Transverse colon (tissue), 4 donors: ENCODE measurements at regions not wholly inside any gene's neighbourhood (a gene's known extent, or its start where the extent isn't known, plus 50 kb on each side); places are given as distances from the start of the nearest gene placed in this dataset.
A peak's percentile ranks its signal among the peaks of the same experiment; 100 is the strongest.

ENCODE experiments used
- DNase-seq: peaks from one replicate; pipeline ENCODE4 v3.0.0-alpha.2; 2019
- H3K27ac ChIP-seq, 4 donors: fragments of 200-600 bp; sonication (generic); 2 replicates each; pipeline ENCODE4 v1.5.1; 2016 to 2018; ENCODE audit warnings: inconsistent platforms in 4 of 4
- H3K27me3 ChIP-seq: fragments of 200-600 bp; sonication (generic); 2 replicates; pipeline ENCODE4 v1.5.1; 2017; ENCODE audit warnings: inconsistent platforms
- H3K36me3 ChIP-seq, 4 donors: fragments of 200-600 bp; sonication (generic); 2 replicates each; pipeline ENCODE4 v1.5.1; 2017 to 2019; ENCODE audit warnings: inconsistent platforms in 4 of 4
- H3K4me1 ChIP-seq, 4 donors: fragments of 200-600 bp; sonication (generic); 2 replicates each; pipeline ENCODE4 v1.5.1; 2017 to 2020; ENCODE audit warnings: inconsistent platforms in 4 of 4
- H3K4me3 ChIP-seq, 4 donors: fragments of 200-600 bp; sonication (generic); 1 replicate in 1 of 4; 2 replicates in 3 of 4; pipeline versions ENCODE4 v1.5.1 to v1.6.1; 2017 to 2019; ENCODE audit warnings: inconsistent platforms in 4 of 4
- H3K9me3 ChIP-seq, 2 donors: fragments of 200-600 bp; sonication (generic); 2 replicates each; pipeline ENCODE4 v1.5.1; 2017 to 2019; ENCODE audit warnings: inconsistent platforms in 2 of 2
- EP300 ChIP-seq: sonication (generic); formaldehyde crosslinking; IDR thresholded peaks from one replicate; pipeline ENCODE4 v1.6.1; 2017; ENCODE audit warnings: antibody characterized with exemption, low read depth
- POLR2A ChIP-seq: fragments of 450-650 bp; IDR thresholded peaks from one replicate; pipeline ENCODE4 v1.6.1; 2016; ENCODE audit warnings: antibody characterized with exemption, mild to moderate bottlenecking, moderate library complexity
- POLR2AphosphoS5 ChIP-seq, 3 donors: sonication (generic); formaldehyde crosslinking; IDR thresholded peaks; one replicate each; pipeline ENCODE4 v1.6.1; 2016; ENCODE audit warnings: antibody characterized with exemption in 3 of 3
- whole genome bisulfite sequencing, 2 donors: methylation state at CpG; one replicate each; pipeline ENCODE4 v1.1.5; 2018; ENCODE audit warnings: low coverage in 1 of 2; 5-methylcytosine and 5-hydroxymethylcytosine counted together
- in situ Hi-C, 4 donors: fragments of 200-750 bp; cut with MboI; loops; one replicate each; pipeline versions ENCODE4 v1.15.0 to v1.15.1; 2017; ENCODE audit warnings: low sequenced_read_pairs in 3 of 4, low pct_ligation_motif_present in 1 of 4, low pct_unique_long_range_greater_than_20kb in 1 of 4
- intact Hi-C: fragments of 100-400 bp; cut with DNase I; formaldehyde crosslinking; loops from one replicate; pipeline ENCODE4 v1.15.1; 2023; ENCODE audit warnings: low total_unique reads
- TF ChIP-seq, protein P1 (sequence below), 5 experiments: fragments of 200-600 bp in 3 of 5; fragments of 450-650 bp in 2 of 5; sonication (generic) in 3 of 5; IDR thresholded peaks; 1 replicate in 2 of 5; 2 replicates in 3 of 5; pipeline ENCODE4 v1.5.1; 2016 to 2017; ENCODE audit warnings: antibody characterized with exemption in 5 of 5, inconsistent platforms in 3 of 5, mild to moderate bottlenecking in 2 of 5, moderate library complexity in 1 of 5

GRCh38 chr6:90835596-90836212, 248.8 kb upstream of the MAP3K7 start:
- intact Hi-C loops = no loop called here
- no peaks in the 10 kb centered on the region for H3K27me3 ChIP-seq
- WGBS, 2 donors = 53 to 61% methylated on average over 4 to 6 of the region's 6 CpGs
- H3K4me1 ChIP-seq = no peaks in the 10 kb centered on the region
- no peaks in the 10 kb centered on the region for H3K9me3 ChIP-seq
- TF ChIP-seq POLR2AphosphoS5 (IDR thresholded peaks at IDR 0.05) = no peak
- TF ChIP-seq, protein P1, sequence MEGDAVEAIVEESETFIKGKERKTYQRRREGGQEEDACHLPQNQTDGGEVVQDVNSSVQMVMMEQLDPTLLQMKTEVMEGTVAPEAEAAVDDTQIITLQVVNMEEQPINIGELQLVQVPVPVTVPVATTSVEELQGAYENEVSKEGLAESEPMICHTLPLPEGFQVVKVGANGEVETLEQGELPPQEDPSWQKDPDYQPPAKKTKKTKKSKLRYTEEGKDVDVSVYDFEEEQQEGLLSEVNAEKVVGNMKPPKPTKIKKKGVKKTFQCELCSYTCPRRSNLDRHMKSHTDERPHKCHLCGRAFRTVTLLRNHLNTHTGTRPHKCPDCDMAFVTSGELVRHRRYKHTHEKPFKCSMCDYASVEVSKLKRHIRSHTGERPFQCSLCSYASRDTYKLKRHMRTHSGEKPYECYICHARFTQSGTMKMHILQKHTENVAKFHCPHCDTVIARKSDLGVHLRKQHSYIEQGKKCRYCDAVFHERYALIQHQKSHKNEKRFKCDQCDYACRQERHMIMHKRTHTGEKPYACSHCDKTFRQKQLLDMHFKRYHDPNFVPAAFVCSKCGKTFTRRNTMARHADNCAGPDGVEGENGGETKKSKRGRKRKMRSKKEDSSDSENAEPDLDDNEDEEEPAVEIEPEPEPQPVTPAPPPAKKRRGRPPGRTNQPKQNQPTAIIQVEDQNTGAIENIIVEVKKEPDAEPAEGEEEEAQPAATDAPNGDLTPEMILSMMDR (IDR thresholded peaks at IDR 0.05) = no peak
- TF ChIP-seq POLR2A = no peak
- TF ChIP-seq EP300 = no peak
- in situ Hi-C loops = no loop called here
- peak; percentile 17 for DNase-seq
- no peak overlapping the region for H3K4me3 ChIP-seq
- H3K27ac ChIP-seq = no peak overlapping the region
- H3K36me3 ChIP-seq = no peaks in the 10 kb centered on the region

DNA sequence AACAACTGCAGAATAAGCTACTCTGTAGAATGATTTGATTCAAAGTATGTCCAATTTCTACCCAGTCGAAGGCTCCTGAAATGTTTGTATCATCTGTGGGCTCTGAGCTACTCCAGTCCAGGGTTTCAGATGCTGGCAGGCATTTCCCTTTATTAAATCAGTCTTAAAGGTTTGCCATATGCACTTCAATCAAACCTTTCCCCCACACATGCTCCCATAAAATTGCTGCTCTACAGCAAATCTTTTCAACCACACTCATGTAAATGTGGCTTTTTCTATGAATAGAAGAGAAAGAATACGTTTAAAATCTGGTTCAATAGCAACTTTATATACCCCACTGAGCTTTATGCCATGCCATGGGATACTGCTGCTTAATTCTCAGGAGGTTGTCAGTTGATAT, 242.4 kb upstream of the MAP3K7 start:
- Histone ChIP-seq H3K27me3 (no peaks in the 10 kb centered on the region), H3K9me3 (no peaks in the 10 kb centered on the region), H3K4me3 (no peak overlapping the region), H3K4me1 (no peaks in the 10 kb centered on the region), H3K27ac (no peak overlapping the region), H3K36me3 (no peaks in the 10 kb centered on the region)
- no peak for DNase-seq
- WGBS, 2 donors = 56 to 71% methylated on average over 1 to 2 of the region's 2 CpGs
- in situ Hi-C loops = no loop called here
- TF ChIP-seq POLR2A (no peak), POLR2AphosphoS5 (IDR thresholded peaks at IDR 0.05) (no peak), EP300 (no peak)
- TF ChIP-seq, protein P1 (IDR thresholded peaks at IDR 0.05) = no peak
- intact Hi-C loops = no loop called here

- no peaks in the 10 kb centered on the region for H3K4me1 ChIP-seq
- in situ Hi-C loops = no loop called here
- no peak overlapping the region for H3K27ac ChIP-seq
- intact Hi-C loops = no loop called here
- no peaks in the 10 kb centered on the region for H3K27me3 ChIP-seq
- no peaks in the 10 kb centered on the region for H3K9me3 ChIP-seq
- TF ChIP-seq EP300 (no peak), POLR2A (no peak), POLR2AphosphoS5 (IDR thresholded peaks at IDR 0.05) (no peak)
- TF ChIP-seq, protein P1 (IDR thresholded peaks at IDR 0.05) = no peak
- no peak overlapping the region for H3K4me3 ChIP-seq
- no peak for DNase-seq
- H3K36me3 ChIP-seq = no peaks in the 10 kb centered on the region
These were observed 233.6 kb upstream of the MAP3K7 start for GRCh38 chr6:90820436-90820835.

DNA sequence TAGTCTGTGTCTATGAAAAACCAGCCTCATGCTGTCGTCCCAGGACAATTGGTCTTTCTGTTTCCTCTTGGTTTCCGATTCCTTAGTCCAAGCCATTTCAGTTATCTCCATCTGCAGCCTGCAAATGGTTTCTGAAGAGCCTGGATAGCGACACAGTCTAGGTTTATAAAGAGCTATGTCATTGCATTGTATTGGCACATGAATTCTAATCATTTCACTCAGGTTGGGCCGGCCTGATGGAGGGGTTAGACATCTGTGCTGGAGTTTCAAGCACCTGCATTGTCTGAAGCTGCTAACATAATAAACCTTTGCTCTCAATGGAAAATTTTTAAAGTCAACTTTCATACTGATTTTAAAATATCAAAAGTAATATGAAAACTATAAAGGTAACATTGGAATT, 232.6 kb upstream of the MAP3K7 start:
- DNase-seq = no peak
- H3K4me3 ChIP-seq = no peak overlapping the region
- H3K27me3 ChIP-seq = no peaks in the 10 kb centered on the region
- TF ChIP-seq EP300 (no peak), POLR2A (no peak), POLR2AphosphoS5 (IDR thresholded peaks at IDR 0.05) (no peak)
- TF ChIP-seq, protein P1 (IDR thresholded peaks at IDR 0.05) = no peak
- in situ Hi-C loops (no loop called here), intact Hi-C loops (no loop called here)
- no peaks in the 10 kb centered on the region for H3K9me3 ChIP-seq
- no peak overlapping the region for H3K27ac ChIP-seq
- H3K36me3 ChIP-seq = no peaks in the 10 kb centered on the region
- no peaks in the 10 kb centered on the region for H3K4me1 ChIP-seq
- WGBS, 2 donors = 84 to 88% methylated on average over 3 to 4 of the region's 4 CpGs
